ENCODE measurements at regions not wholly inside any gene's neighbourhood (a gene's known extent, or its start where the extent isn't known, plus 50 kb on each side); places are given as distances from the start of the nearest gene placed in this dataset.
"Not testable (repeated sequence)": the region's sequence is repeated elsewhere in the genome, so short reads cannot be mapped to it uniquely, and the experiment has no call there.

- no peak for DNase-seq (ENCODE audit: low read depth)
Measured at GRCh38 chr3:157920822-157921700, 185.2 kb downstream of the SHOX2 start.

GRCh38 chr3:157919319-157919887 lies 186.8 kb downstream of the SHOX2 start:
- no peak for DNase-seq (ENCODE audit: low read depth)

GRCh38 chr3:157918402-157918801 lies 187.8 kb downstream of the SHOX2 start:
- no peak for DNase-seq (ENCODE audit: low read depth)

GRCh38 chr3:157916672-157917071 lies 189.5 kb downstream of the SHOX2 start:
- DNase-seq (ENCODE audit: low read depth): no peak

GRCh38 chr3:157914882-157915281 lies 191.3 kb downstream of the SHOX2 start:
- no peak for DNase-seq (ENCODE audit: low read depth)

- no peak for DNase-seq (ENCODE audit: low read depth)
Measured at GRCh38 chr3:157913741-157914150, 192.5 kb downstream of the SHOX2 start.

- DNase-seq (ENCODE audit: low read depth): no peak
Measured at GRCh38 chr3:157912514-157913451, 193.4 kb downstream of the SHOX2 start.

GRCh38 chr3:157906627-157907026 lies 199.6 kb downstream of the SHOX2 start:
- no peak for DNase-seq (ENCODE audit: low read depth)

- DNase-seq (ENCODE audit: low read depth): no peak
Measured at GRCh38 chr3:157905885-157906284, 200.3 kb downstream of the SHOX2 start.

GRCh38 chr3:157902680-157903079 lies 203.5 kb downstream of the SHOX2 start:
- DNase-seq (ENCODE audit: low read depth): not testable (repeated sequence)

- DNase-seq (ENCODE audit: low read depth): no peak
Measured at GRCh38 chr3:157888040-157888439, 218.2 kb downstream of the SHOX2 start.

GRCh38 chr3:157876556-157876955 lies 229.7 kb downstream of the SHOX2 start:
- DNase-seq (ENCODE audit: low read depth): no peak

GRCh38 chr3:157872902-157873301 lies 233.3 kb downstream of the SHOX2 start:
- DNase-seq (ENCODE audit: low read depth): no peak

- no peak for DNase-seq (ENCODE audit: low read depth)
Measured at GRCh38 chr3:157871838-157872460, 234.3 kb downstream of the SHOX2 start.

GRCh38 chr3:157871248-157871647 lies 235.0 kb downstream of the SHOX2 start:
- DNase-seq (ENCODE audit: low read depth): no peak

GRCh38 chr3:157868946-157869345 lies 237.3 kb downstream of the SHOX2 start:
- no peak for DNase-seq (ENCODE audit: low read depth)

GRCh38 chr3:157868196-157868595 lies 238.0 kb downstream of the SHOX2 start:
- DNase-seq (ENCODE audit: low read depth): no peak

GRCh38 chr3:157865352-157866000 lies 240.7 kb downstream of the SHOX2 start:
- no peak for DNase-seq (ENCODE audit: low read depth)

- DNase-seq (ENCODE audit: low read depth): no peak
Measured at GRCh38 chr3:157861076-157861765, 245.0 kb downstream of the SHOX2 start.

- no peak for DNase-seq (ENCODE audit: low read depth)
Measured at GRCh38 chr3:157859541-157859940, 246.7 kb downstream of the SHOX2 start.

GRCh38 chr3:157858821-157859220 lies 247.4 kb downstream of the SHOX2 start:
- DNase-seq (ENCODE audit: low read depth): no peak
